ENCODE measurements at regions not wholly inside any gene's neighbourhood (a gene's known extent, or its start where the extent isn't known, plus 50 kb on each side); places are given as distances from the start of the nearest gene placed in this dataset.

- no peak for TF ChIP-seq POLR2A (IDR thresholded peaks at IDR 0.05)
- TF ChIP-seq, protein P1, sequence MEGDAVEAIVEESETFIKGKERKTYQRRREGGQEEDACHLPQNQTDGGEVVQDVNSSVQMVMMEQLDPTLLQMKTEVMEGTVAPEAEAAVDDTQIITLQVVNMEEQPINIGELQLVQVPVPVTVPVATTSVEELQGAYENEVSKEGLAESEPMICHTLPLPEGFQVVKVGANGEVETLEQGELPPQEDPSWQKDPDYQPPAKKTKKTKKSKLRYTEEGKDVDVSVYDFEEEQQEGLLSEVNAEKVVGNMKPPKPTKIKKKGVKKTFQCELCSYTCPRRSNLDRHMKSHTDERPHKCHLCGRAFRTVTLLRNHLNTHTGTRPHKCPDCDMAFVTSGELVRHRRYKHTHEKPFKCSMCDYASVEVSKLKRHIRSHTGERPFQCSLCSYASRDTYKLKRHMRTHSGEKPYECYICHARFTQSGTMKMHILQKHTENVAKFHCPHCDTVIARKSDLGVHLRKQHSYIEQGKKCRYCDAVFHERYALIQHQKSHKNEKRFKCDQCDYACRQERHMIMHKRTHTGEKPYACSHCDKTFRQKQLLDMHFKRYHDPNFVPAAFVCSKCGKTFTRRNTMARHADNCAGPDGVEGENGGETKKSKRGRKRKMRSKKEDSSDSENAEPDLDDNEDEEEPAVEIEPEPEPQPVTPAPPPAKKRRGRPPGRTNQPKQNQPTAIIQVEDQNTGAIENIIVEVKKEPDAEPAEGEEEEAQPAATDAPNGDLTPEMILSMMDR (IDR thresholded peaks at IDR 0.05) = no peak
- H3K36me3 ChIP-seq (ENCODE audit: low read depth, missing control alignments) = no peaks in the 10 kb centered on the region
- no peak overlapping the region for H3K4me3 ChIP-seq
- 89 to 92% methylated on average over 7 of the region's 7 CpGs for WGBS, 2 donors
- no peaks in the 10 kb centered on the region for H3K4me1 ChIP-seq
- H3K9me3 ChIP-seq = no peaks in the 10 kb centered on the region
- intact Hi-C loops (cut with DNase I; ENCODE audit: low total_unique reads) = no loop called here
- H3K27ac ChIP-seq = no peak overlapping the region
- H3K27me3 ChIP-seq = no peaks in the 10 kb centered on the region
- no peak for DNase-seq
These were observed 95.2 kb upstream of the TRABD2B start for GRCh38 chr1:48092401-48092800.

- Histone ChIP-seq H3K4me1 (no peaks in the 10 kb centered on the region), H3K9me3 (no peaks in the 10 kb centered on the region), H3K27me3 (no peaks in the 10 kb centered on the region), H3K36me3 (ENCODE audit: low read depth, missing control alignments) (no peaks in the 10 kb centered on the region), H3K4me3 (no peak overlapping the region), H3K27ac (no peak overlapping the region)
- no peak for DNase-seq
- intact Hi-C loops (cut with DNase I; ENCODE audit: low total_unique reads) = no loop called here
- no peak for TF ChIP-seq POLR2A (IDR thresholded peaks at IDR 0.05)
- TF ChIP-seq, protein P1 (IDR thresholded peaks at IDR 0.05) = no peak
- 76 to 86% methylated on average over 21 to 26 of the region's 26 CpGs for WGBS, 2 donors
These were observed 92.2 kb upstream of the TRABD2B start for GRCh38 chr1:48089356-48089891.

- 74 to 96% methylated on average over 4 of the region's 4 CpGs for WGBS, 2 donors
- no peak for TF ChIP-seq POLR2A (IDR thresholded peaks at IDR 0.05)
- TF ChIP-seq, protein P1 (IDR thresholded peaks at IDR 0.05) = no peak
- no peaks in the 10 kb centered on the region for H3K27me3 ChIP-seq
- H3K27ac ChIP-seq = no peak overlapping the region
- no peaks in the 10 kb centered on the region for H3K36me3 ChIP-seq (ENCODE audit: low read depth, missing control alignments)
- H3K4me3 ChIP-seq = no peak overlapping the region
- intact Hi-C loops (cut with DNase I; ENCODE audit: low total_unique reads) = no loop called here
- no peak for DNase-seq
- no peaks in the 10 kb centered on the region for H3K9me3 ChIP-seq
- H3K4me1 ChIP-seq = no peaks in the 10 kb centered on the region
These were observed 87.6 kb upstream of the TRABD2B start for GRCh38 chr1:48084826-48085225.

- H3K4me3 ChIP-seq = no peak overlapping the region
- H3K4me1 ChIP-seq = no peaks in the 10 kb centered on the region
- H3K36me3 ChIP-seq (ENCODE audit: low read depth, missing control alignments) = no peaks in the 10 kb centered on the region
- intact Hi-C loops (cut with DNase I; ENCODE audit: low total_unique reads) = no loop called here
- H3K27me3 ChIP-seq = no peaks in the 10 kb centered on the region
- 54 to 61% methylated on average over 6 of the region's 6 CpGs for WGBS, 2 donors
- no peak for DNase-seq
- no peak for TF ChIP-seq POLR2A (IDR thresholded peaks at IDR 0.05)
- TF ChIP-seq, protein P1 (IDR thresholded peaks at IDR 0.05) = no peak
- no peaks in the 10 kb centered on the region for H3K9me3 ChIP-seq
- no peak overlapping the region for H3K27ac ChIP-seq
These were observed 85.2 kb upstream of the TRABD2B start for GRCh38 chr1:48082271-48082962.
